Upper lobe of left lung (tissue), 4 donors: ENCODE measurements at regions not wholly inside any gene's neighbourhood (a gene's known extent, or its start where the extent isn't known, plus 50 kb on each side); places are given as distances from the start of the nearest gene placed in this dataset.

Source experiments
- POLR2A ChIP-seq, 4 donors: fragments of 450-650 bp; IDR thresholded peaks; one replicate each; pipeline ENCODE4 v1.5.1; 2016 to 2017; ENCODE audit warnings: antibody characterized with exemption in 4 of 4, mild to moderate bottlenecking in 2 of 4
- POLR2AphosphoS5 ChIP-seq, 2 donors: sonication (generic); formaldehyde crosslinking; IDR thresholded peaks; one replicate each; pipeline ENCODE4 v1.5.1; 2017; ENCODE audit warnings: antibody characterized with exemption in 2 of 2
- TF ChIP-seq, protein P1 (sequence below), 6 experiments: fragments of 450-650 bp in 4 of 6; fragments of 200-600 bp in 2 of 6; sonication (generic) in 2 of 6; IDR thresholded peaks; one replicate each; pipeline ENCODE4 v1.5.1; 2016 to 2019; ENCODE audit warnings: antibody characterized with exemption in 6 of 6

DNA sequence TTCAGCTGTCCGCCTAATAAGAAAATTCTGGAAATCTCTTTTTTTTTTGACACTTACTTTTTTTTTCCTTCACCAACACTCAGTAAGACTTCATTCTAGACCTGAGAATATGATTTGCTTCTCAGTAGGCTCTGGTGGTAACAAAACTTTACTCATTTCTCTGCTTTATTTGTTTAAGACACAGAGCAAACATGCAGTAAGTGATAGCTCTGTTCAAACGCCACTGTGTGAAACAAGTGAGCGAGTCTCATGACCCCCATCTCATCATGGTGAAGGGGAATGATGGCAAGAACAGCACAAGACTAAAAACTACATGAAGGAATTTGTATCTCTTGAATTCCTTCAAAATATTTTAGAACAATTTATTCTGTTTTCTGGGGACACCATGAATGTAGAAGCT is 541.6 kb upstream of the POU3F2 start:
- TF ChIP-seq POLR2AphosphoS5 (IDR thresholded peaks at IDR 0.05) (no peak), POLR2A (IDR thresholded peaks at IDR 0.05) (no peak)
- TF ChIP-seq, protein P1, sequence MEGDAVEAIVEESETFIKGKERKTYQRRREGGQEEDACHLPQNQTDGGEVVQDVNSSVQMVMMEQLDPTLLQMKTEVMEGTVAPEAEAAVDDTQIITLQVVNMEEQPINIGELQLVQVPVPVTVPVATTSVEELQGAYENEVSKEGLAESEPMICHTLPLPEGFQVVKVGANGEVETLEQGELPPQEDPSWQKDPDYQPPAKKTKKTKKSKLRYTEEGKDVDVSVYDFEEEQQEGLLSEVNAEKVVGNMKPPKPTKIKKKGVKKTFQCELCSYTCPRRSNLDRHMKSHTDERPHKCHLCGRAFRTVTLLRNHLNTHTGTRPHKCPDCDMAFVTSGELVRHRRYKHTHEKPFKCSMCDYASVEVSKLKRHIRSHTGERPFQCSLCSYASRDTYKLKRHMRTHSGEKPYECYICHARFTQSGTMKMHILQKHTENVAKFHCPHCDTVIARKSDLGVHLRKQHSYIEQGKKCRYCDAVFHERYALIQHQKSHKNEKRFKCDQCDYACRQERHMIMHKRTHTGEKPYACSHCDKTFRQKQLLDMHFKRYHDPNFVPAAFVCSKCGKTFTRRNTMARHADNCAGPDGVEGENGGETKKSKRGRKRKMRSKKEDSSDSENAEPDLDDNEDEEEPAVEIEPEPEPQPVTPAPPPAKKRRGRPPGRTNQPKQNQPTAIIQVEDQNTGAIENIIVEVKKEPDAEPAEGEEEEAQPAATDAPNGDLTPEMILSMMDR (IDR thresholded peaks at IDR 0.05) = no peak
